ENCODE measurements at regions not wholly inside any gene's neighbourhood (a gene's known extent, or its start where the extent isn't known, plus 50 kb on each side); places are given as distances from the start of the nearest gene placed in this dataset.

DNA sequence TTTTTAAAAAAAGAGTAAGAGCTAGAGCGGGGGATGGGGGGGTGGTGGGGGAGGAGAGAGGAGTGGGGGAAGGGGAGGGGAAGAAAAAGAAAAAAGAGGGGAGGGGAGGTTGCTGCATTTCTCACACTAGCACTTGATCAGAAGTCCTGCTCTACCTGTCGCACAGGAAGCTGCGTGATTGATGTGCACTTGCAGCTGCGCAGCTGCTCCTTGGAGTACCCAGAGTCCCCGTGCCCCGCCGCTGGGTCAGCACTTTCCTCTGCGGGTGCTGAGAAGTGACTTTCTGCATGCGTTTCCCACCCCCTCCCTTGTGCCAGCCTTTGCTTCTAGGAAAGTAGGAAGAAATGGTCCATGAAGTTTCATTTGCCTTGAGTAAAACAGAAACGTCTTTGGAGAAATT is 297.3 kb downstream of the ETAA1 start:
- Histone ChIP-seq H3K4me1 (ENCODE audit: insufficient read depth, low read length) (peaks cover 9% of the 10 kb centered on the region), H3K9ac (ENCODE audit: low read depth, low read length) (no peak overlapping the region), H3K36me3 (ENCODE audit: insufficient read depth, low read depth, low read length) (no peaks in the 10 kb centered on the region), H3K27ac (ENCODE audit: low read length) (no peak overlapping the region), H3K4me3 (ENCODE audit: low read length) (no peak overlapping the region), H3K27me3 (ENCODE audit: insufficient read depth, low read length) (no peaks in the 10 kb centered on the region), H3K9me3 (ENCODE audit: insufficient read depth, low read depth, low read length) (no peaks in the 10 kb centered on the region)

DNA sequence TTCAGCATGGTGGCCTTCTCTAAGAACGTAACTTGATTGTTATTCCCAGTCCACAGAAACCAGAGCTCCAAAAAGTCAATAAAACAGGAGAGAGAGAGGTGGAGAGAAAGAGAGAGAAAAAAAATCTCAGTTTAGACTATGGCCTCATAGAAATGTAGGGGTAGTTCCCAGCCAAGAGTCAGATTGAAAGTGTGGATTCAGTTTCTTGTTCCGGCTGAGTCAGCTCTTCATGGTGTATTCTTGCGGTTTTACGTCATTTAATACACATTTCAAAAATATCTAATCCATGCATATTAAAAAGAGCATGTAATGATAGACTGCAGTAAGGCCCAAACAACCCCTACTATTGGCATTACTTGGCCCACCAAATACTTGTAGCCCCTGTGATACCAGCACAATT is 303.9 kb downstream of the ETAA1 start:
- H3K27me3 ChIP-seq (ENCODE audit: insufficient read depth, low read length): no peaks in the 10 kb centered on the region
- no peaks in the 10 kb centered on the region for H3K9me3 ChIP-seq (ENCODE audit: insufficient read depth, low read depth, low read length)
- H3K9ac ChIP-seq (ENCODE audit: low read depth, low read length): no peak overlapping the region
- no peaks in the 10 kb centered on the region for H3K36me3 ChIP-seq (ENCODE audit: insufficient read depth, low read depth, low read length)
- H3K4me1 ChIP-seq (ENCODE audit: insufficient read depth, low read length): peaks cover 6% of the 10 kb centered on the region
- H3K27ac ChIP-seq (ENCODE audit: low read length): no peak overlapping the region
- H3K4me3 ChIP-seq (ENCODE audit: low read length): no peak overlapping the region

GRCh38 chr2:67702284-67702683 is 305.2 kb downstream of the ETAA1 start:
- Histone ChIP-seq H3K9ac (ENCODE audit: low read depth, low read length) (no peak overlapping the region), H3K27me3 (ENCODE audit: insufficient read depth, low read length) (no peaks in the 10 kb centered on the region), H3K9me3 (ENCODE audit: insufficient read depth, low read depth, low read length) (no peaks in the 10 kb centered on the region), H3K27ac (ENCODE audit: low read length) (no peak overlapping the region), H3K4me1 (ENCODE audit: insufficient read depth, low read length) (no peaks in the 10 kb centered on the region), H3K4me3 (ENCODE audit: low read length) (no peak overlapping the region), H3K36me3 (ENCODE audit: insufficient read depth, low read depth, low read length) (no peaks in the 10 kb centered on the region)

DNA sequence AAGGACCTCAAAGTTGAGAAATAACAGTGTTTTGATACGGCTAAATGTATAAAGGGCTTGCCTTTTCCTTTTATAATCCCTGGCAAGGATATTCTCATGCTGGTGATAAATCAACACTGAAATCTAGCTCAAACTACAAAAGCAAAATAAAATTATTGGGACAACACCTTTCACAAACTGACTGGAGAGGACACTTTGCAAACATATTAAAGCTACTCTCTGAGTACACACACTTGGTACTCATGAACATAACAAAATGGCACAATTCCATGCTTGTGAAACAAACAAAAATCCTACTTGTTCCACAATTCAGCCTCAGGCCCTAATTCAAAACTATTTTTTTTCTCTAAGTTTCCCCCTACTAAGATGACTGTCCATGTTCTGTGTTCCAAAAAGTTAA is 305.8 kb downstream of the ETAA1 start:
- Histone ChIP-seq H3K9me3 (ENCODE audit: insufficient read depth, low read depth, low read length) (no peaks in the 10 kb centered on the region), H3K27me3 (ENCODE audit: insufficient read depth, low read length) (no peaks in the 10 kb centered on the region), H3K4me1 (ENCODE audit: insufficient read depth, low read length) (no peaks in the 10 kb centered on the region), H3K4me3 (ENCODE audit: low read length) (no peak overlapping the region), H3K27ac (ENCODE audit: low read length) (no peak overlapping the region), H3K36me3 (ENCODE audit: insufficient read depth, low read depth, low read length) (no peaks in the 10 kb centered on the region), H3K9ac (ENCODE audit: low read depth, low read length) (no peak overlapping the region)

DNA sequence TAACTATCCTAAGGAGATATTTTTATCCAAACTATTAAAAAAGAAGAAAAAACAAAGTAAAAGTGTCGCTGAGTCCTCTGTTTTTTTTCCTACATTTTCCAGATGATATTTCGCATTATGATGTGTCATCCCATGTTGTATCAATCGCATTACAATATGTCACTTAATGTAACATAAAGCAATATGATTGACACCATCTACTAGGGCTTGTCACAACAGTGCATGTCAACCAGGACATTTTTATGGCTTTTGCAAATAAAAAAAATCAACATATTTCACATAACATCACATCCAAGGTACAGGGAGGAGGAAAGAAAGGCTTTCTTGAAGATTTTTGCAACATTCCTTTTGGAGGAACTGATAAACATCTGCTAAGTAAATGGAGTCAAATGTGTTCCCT is 308.9 kb downstream of the ETAA1 start:
- Histone ChIP-seq H3K27ac (ENCODE audit: low read length) (no peak overlapping the region), H3K4me3 (ENCODE audit: low read length) (no peak overlapping the region), H3K9ac (ENCODE audit: low read depth, low read length) (no peak overlapping the region), H3K27me3 (ENCODE audit: insufficient read depth, low read length) (no peaks in the 10 kb centered on the region), H3K36me3 (ENCODE audit: insufficient read depth, low read depth, low read length) (no peaks in the 10 kb centered on the region), H3K4me1 (ENCODE audit: insufficient read depth, low read length) (no peaks in the 10 kb centered on the region), H3K9me3 (ENCODE audit: insufficient read depth, low read depth, low read length) (no peaks in the 10 kb centered on the region)

- no peak overlapping the region for H3K27ac ChIP-seq (ENCODE audit: low read length)
- no peak overlapping the region for H3K4me3 ChIP-seq (ENCODE audit: low read length)
- no peak overlapping the region for H3K9ac ChIP-seq (ENCODE audit: low read depth, low read length)
- no peaks in the 10 kb centered on the region for H3K4me1 ChIP-seq (ENCODE audit: insufficient read depth, low read length)
- no peaks in the 10 kb centered on the region for H3K27me3 ChIP-seq (ENCODE audit: insufficient read depth, low read length)
- no peaks in the 10 kb centered on the region for H3K9me3 ChIP-seq (ENCODE audit: insufficient read depth, low read depth, low read length)
- no peaks in the 10 kb centered on the region for H3K36me3 ChIP-seq (ENCODE audit: insufficient read depth, low read depth, low read length)
These were observed 310.8 kb downstream of the ETAA1 start for GRCh38 chr2:67707896-67708295.

DNA sequence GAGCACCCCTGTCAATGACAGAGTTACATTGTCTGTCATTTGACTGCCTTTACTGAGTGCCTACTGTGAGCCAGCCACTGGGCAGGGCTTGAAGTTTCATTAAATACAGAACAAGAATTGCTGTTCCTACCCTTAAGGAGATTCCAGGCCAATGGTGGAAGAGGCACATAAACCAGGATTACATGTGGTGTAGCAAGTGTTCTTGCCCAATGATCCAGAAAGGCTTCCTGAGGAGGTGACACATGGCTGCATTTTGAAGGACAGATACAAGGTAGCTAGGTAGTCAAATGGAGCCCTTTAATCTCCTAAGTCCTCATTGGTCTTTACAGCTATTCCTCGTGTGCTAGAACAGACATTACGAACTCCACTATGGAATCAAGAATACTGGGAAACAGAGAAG is 312.7 kb downstream of the ETAA1 start:
- no peaks in the 10 kb centered on the region for H3K9me3 ChIP-seq (ENCODE audit: insufficient read depth, low read depth, low read length)
- no peaks in the 10 kb centered on the region for H3K4me1 ChIP-seq (ENCODE audit: insufficient read depth, low read length)
- H3K4me3 ChIP-seq (ENCODE audit: low read length): no peak overlapping the region
- no peak overlapping the region for H3K9ac ChIP-seq (ENCODE audit: low read depth, low read length)
- no peaks in the 10 kb centered on the region for H3K27me3 ChIP-seq (ENCODE audit: insufficient read depth, low read length)
- H3K36me3 ChIP-seq (ENCODE audit: insufficient read depth, low read depth, low read length): no peaks in the 10 kb centered on the region
- H3K27ac ChIP-seq (ENCODE audit: low read length): no peak overlapping the region

GRCh38 chr2:67712484-67712883 is 315.4 kb downstream of the ETAA1 start:
- H3K4me3 ChIP-seq (ENCODE audit: low read length): no peak overlapping the region
- no peaks in the 10 kb centered on the region for H3K9me3 ChIP-seq (ENCODE audit: insufficient read depth, low read depth, low read length)
- no peaks in the 10 kb centered on the region for H3K4me1 ChIP-seq (ENCODE audit: insufficient read depth, low read length)
- no peaks in the 10 kb centered on the region for H3K36me3 ChIP-seq (ENCODE audit: insufficient read depth, low read depth, low read length)
- no peak overlapping the region for H3K27ac ChIP-seq (ENCODE audit: low read length)
- H3K27me3 ChIP-seq (ENCODE audit: insufficient read depth, low read length): no peaks in the 10 kb centered on the region
- no peak overlapping the region for H3K9ac ChIP-seq (ENCODE audit: low read depth, low read length)

DNA sequence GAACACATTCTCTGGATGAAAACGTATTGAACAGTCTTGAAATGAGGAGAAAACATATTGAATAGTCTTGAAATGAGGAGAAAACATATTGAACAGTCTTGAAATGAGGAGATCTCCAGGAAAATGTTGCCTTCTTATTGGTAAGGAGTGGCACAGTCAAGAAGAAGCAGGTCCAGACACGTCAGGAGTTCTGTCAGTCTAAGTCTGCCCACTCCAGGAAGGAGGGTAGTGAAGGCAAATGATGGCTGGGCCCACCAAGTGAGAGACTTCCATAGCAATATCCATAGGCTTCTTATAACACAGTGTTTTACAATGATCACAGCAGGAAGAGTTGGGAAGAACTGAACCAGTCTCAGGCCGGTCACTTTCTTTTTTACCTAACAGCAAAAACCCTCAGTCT is 316.2 kb downstream of the ETAA1 start:
- Histone ChIP-seq H3K27ac (ENCODE audit: low read length) (no peak overlapping the region), H3K9ac (ENCODE audit: low read depth, low read length) (no peak overlapping the region), H3K4me1 (ENCODE audit: insufficient read depth, low read length) (no peaks in the 10 kb centered on the region), H3K27me3 (ENCODE audit: insufficient read depth, low read length) (no peaks in the 10 kb centered on the region), H3K4me3 (ENCODE audit: low read length) (no peak overlapping the region), H3K36me3 (ENCODE audit: insufficient read depth, low read depth, low read length) (no peaks in the 10 kb centered on the region), H3K9me3 (ENCODE audit: insufficient read depth, low read depth, low read length) (no peaks in the 10 kb centered on the region)

GRCh38 chr2:67716895-67717396 is 319.8 kb downstream of the ETAA1 start:
- no peak overlapping the region for H3K27ac ChIP-seq (ENCODE audit: low read length)
- H3K27me3 ChIP-seq (ENCODE audit: insufficient read depth, low read length): no peaks in the 10 kb centered on the region
- no peak overlapping the region for H3K9ac ChIP-seq (ENCODE audit: low read depth, low read length)
- no peaks in the 10 kb centered on the region for H3K36me3 ChIP-seq (ENCODE audit: insufficient read depth, low read depth, low read length)
- no peak overlapping the region for H3K4me3 ChIP-seq (ENCODE audit: low read length)
- no peaks in the 10 kb centered on the region for H3K4me1 ChIP-seq (ENCODE audit: insufficient read depth, low read length)
- H3K9me3 ChIP-seq (ENCODE audit: insufficient read depth, low read depth, low read length): peaks cover 8% of the 10 kb centered on the region

GRCh38 chr2:67717692-67718091 is 320.6 kb downstream of the ETAA1 start:
- Histone ChIP-seq H3K9me3 (ENCODE audit: insufficient read depth, low read depth, low read length) (peaks cover 8% of the 10 kb centered on the region), H3K4me1 (ENCODE audit: insufficient read depth, low read length) (no peaks in the 10 kb centered on the region), H3K4me3 (ENCODE audit: low read length) (no peak overlapping the region), H3K36me3 (ENCODE audit: insufficient read depth, low read depth, low read length) (no peaks in the 10 kb centered on the region), H3K9ac (ENCODE audit: low read depth, low read length) (no peak overlapping the region), H3K27me3 (ENCODE audit: insufficient read depth, low read length) (no peaks in the 10 kb centered on the region), H3K27ac (ENCODE audit: low read length) (no peak overlapping the region)

DNA sequence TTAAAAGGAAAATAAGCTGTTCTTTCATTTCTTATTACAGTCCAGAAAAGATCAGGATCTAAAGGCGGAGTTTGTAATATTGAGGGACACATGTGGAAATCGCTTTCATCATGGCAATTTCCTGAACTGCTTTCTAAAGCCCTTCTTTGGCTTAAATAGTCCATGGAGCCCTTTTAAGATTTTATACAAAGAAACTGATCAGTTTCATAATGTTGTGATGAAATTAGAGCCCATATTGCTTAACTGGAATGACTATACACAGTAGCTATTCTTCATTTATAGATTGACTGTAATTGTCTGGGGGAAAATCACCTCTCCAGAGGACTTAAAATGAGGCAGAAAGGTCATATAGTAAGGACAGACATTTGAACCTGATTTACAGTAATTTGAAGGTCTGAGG is 322.2 kb downstream of the ETAA1 start:
- no peaks in the 10 kb centered on the region for H3K4me1 ChIP-seq (ENCODE audit: insufficient read depth, low read length)
- no peak overlapping the region for H3K9ac ChIP-seq (ENCODE audit: low read depth, low read length)
- no peak overlapping the region for H3K27ac ChIP-seq (ENCODE audit: low read length)
- no peaks in the 10 kb centered on the region for H3K36me3 ChIP-seq (ENCODE audit: insufficient read depth, low read depth, low read length)
- H3K9me3 ChIP-seq (ENCODE audit: insufficient read depth, low read depth, low read length): peaks cover 8% of the 10 kb centered on the region
- no peak overlapping the region for H3K4me3 ChIP-seq (ENCODE audit: low read length)
- no peaks in the 10 kb centered on the region for H3K27me3 ChIP-seq (ENCODE audit: insufficient read depth, low read length)

DNA sequence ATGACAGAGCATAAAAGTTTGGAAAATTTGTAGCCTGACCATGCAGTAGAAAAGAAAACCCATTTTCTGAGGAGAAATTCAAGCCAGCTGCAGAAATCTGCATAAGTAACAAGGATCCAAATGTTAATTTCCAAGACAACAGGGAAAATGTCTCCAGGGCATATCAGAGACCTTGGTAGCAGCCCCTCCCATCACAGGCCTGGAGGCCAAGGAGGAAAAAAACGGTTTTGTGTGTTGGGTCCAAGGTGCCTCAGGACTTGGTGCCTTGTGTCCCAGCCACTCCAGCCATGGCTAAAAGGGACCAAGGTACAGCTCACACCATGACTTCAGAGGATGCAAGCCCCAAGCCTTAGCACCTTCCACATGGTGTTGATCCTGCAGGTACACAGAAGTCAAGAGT is 324.4 kb downstream of the ETAA1 start:
- no peak overlapping the region for H3K9ac ChIP-seq (ENCODE audit: low read depth, low read length)
- no peaks in the 10 kb centered on the region for H3K36me3 ChIP-seq (ENCODE audit: insufficient read depth, low read depth, low read length)
- no peak overlapping the region for H3K27ac ChIP-seq (ENCODE audit: low read length)
- H3K4me3 ChIP-seq (ENCODE audit: low read length): no peak overlapping the region
- H3K27me3 ChIP-seq (ENCODE audit: insufficient read depth, low read length): no peaks in the 10 kb centered on the region
- no peaks in the 10 kb centered on the region for H3K4me1 ChIP-seq (ENCODE audit: insufficient read depth, low read length)
- peaks cover 8% of the 10 kb centered on the region for H3K9me3 ChIP-seq (ENCODE audit: insufficient read depth, low read depth, low read length)

Data from iPS-20b (cell line).